ENCODE measurements at regions not wholly inside any gene's neighbourhood (a gene's known extent, or its start where the extent isn't known, plus 50 kb on each side); places are given as distances from the start of the nearest gene placed in this dataset.

DNA sequence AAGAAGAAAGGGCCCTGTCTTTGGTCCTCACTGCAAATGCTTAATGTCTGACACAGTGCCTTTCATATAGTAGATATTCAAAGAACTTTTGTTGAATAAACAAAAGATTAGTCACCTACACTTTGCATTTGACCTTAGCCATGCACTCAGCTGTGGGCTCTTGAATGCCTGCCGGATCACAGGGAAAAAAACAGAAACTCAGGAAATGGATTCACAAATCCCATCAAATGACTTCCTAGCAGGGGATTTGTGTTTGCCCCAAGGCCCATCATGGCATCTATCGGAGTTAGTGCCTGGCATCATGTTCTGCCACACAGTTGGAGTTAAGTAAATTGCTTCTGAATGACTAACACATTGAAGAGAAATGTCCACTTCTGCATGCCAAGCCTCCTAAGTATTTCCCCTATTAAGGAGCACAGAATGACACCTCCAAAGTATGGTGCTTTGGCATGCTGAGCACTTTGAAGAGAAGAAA is 72.3 kb upstream of the DST start:
- Histone ChIP-seq H3K4me1 (ENCODE audit: control insufficient read depth in 1 of 2, insufficient read depth in 1 of 2, low read depth in 1 of 2, low read length in 1 of 2) (no peaks in the 10 kb centered on the region), H3K27ac (no peak overlapping the region), H3K36me3 (no peaks in the 10 kb centered on the region), H3K4me3 (ENCODE audit: low read depth in 1 of 2, low read length in 1 of 2) (no peak overlapping the region), H3K27me3 (peaks cover 4% of the 10 kb centered on the region), H3K9me3 (no peaks in the 10 kb centered on the region)
- TF ChIP-seq, protein P1, sequence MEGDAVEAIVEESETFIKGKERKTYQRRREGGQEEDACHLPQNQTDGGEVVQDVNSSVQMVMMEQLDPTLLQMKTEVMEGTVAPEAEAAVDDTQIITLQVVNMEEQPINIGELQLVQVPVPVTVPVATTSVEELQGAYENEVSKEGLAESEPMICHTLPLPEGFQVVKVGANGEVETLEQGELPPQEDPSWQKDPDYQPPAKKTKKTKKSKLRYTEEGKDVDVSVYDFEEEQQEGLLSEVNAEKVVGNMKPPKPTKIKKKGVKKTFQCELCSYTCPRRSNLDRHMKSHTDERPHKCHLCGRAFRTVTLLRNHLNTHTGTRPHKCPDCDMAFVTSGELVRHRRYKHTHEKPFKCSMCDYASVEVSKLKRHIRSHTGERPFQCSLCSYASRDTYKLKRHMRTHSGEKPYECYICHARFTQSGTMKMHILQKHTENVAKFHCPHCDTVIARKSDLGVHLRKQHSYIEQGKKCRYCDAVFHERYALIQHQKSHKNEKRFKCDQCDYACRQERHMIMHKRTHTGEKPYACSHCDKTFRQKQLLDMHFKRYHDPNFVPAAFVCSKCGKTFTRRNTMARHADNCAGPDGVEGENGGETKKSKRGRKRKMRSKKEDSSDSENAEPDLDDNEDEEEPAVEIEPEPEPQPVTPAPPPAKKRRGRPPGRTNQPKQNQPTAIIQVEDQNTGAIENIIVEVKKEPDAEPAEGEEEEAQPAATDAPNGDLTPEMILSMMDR (IDR thresholded peaks at IDR 0.05): no peak

DNA sequence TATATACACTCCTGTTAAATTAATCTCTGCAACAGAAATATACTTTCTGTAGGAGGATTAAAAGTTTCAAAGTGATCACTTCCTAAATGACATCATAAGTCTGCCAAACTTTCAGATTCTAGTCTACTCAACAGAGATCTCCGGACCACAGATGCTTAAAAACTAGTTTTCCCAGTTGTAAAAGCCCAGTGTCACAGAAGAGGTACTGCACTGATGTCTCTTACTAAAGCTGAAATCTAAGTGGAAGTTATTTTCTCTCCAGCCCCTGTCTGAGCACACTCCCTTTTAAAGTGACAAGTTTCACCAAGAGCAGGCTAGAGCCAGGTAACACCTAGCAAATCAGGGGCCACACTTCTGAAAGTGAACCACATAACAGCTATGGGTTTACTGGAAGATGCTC is 71.6 kb upstream of the DST start:
- no peak overlapping the region for H3K4me3 ChIP-seq (ENCODE audit: low read depth in 1 of 2, low read length in 1 of 2)
- TF ChIP-seq, protein P1 (IDR thresholded peaks at IDR 0.05): no peak

DNA sequence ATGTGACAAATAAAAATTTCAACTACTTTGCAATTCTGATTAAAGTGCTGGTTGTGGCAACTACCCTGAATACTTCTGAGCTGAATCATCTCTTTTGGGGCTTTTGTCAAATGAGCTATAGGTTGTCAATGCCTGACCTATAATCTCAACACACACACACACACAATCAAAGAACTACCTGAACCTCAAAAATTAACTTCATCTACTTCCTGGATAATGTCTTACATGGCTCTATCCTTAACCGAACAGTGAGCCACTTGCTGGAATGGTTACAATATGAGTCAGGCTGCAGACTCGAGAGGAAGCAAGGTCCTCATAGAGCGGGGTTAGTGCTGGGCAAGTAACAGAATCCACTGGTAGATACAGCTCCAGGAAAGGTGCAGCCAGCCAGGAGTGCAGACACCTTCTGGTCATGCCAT is 70.6 kb upstream of the DST start:
- Histone ChIP-seq H3K9me3 (no peaks in the 10 kb centered on the region), H3K27ac (no peak overlapping the region), H3K36me3 (no peaks in the 10 kb centered on the region), H3K4me1 (ENCODE audit: control insufficient read depth in 1 of 2, insufficient read depth in 1 of 2, low read depth in 1 of 2, low read length in 1 of 2) (peaks cover 0 to 7% of the 10 kb centered on the region in 2 experiments), H3K27me3 (no peaks in the 10 kb centered on the region), H3K4me3 (ENCODE audit: low read depth in 1 of 2, low read length in 1 of 2) (no peak overlapping the region)
- TF ChIP-seq, protein P1 (IDR thresholded peaks at IDR 0.05): no peak

More for the DNA sequence above, 71.6 kb upstream of the DST start:
- Histone ChIP-seq H3K36me3 (no peaks in the 10 kb centered on the region), H3K27me3 (peaks cover 1% of the 10 kb centered on the region), H3K27ac (no peak overlapping the region), H3K9me3 (no peaks in the 10 kb centered on the region), H3K4me1 (ENCODE audit: control insufficient read depth in 1 of 2, insufficient read depth in 1 of 2, low read depth in 1 of 2, low read length in 1 of 2) (peaks cover 0 to under 1% of the 10 kb centered on the region in 2 experiments)

DNA sequence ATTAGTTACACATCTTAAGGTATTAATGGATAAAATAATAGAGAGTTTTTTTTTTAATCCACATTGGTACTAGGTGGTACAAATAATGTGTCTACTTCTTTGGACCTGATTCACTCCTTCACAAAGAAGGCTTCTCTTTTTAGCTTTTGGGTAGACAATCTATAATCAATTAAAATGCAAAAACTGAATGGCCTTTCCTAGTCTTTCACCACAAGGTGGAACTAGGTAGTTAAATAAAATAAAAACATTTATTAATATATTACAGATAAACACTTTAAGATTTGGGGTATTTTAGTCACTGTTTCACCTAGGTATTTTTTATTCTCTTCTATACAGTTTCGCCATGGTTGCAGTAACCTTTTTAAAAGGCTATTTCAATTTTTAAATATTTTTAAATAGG is 68.3 kb upstream of the DST start:
- Histone ChIP-seq H3K9me3 (no peaks in the 10 kb centered on the region), H3K27me3 (no peaks in the 10 kb centered on the region), H3K4me3 (ENCODE audit: low read depth in 1 of 2, low read length in 1 of 2) (no peak overlapping the region), H3K36me3 (no peaks in the 10 kb centered on the region), H3K4me1 (ENCODE audit: control insufficient read depth in 1 of 2, insufficient read depth in 1 of 2, low read depth in 1 of 2, low read length in 1 of 2) (peaks cover 0 to 7% of the 10 kb centered on the region in 2 experiments), H3K27ac (no peak overlapping the region)
- TF ChIP-seq, protein P1 (IDR thresholded peaks at IDR 0.05): no peak

DNA sequence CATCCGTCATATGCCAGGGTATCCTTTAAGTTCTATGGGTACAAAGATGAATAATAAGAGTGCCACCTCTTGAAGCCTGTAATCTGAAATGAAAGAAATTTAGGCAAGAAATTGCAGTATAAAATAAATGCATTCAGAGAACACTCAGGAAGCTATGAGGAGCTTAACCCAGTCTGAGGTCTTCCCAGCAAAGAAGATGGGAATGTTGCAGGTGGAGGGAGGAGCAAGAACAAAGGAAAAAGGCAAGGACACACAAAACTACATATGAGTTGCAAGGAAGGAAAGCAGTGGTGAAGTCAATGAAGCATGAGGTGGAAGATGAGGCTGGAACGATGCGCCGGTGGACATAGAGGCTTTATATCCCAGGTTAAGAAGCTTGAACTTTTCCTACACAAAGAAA is 67.0 kb upstream of the DST start:
- no peaks in the 10 kb centered on the region for H3K36me3 ChIP-seq
- no peaks in the 10 kb centered on the region for H3K27me3 ChIP-seq
- no peaks in the 10 kb centered on the region for H3K9me3 ChIP-seq
- no peak overlapping the region for H3K4me3 ChIP-seq (ENCODE audit: low read depth in 1 of 2, low read length in 1 of 2)
- H3K4me1 ChIP-seq (ENCODE audit: control insufficient read depth in 1 of 2, insufficient read depth in 1 of 2, low read depth in 1 of 2, low read length in 1 of 2): peaks cover 0 to 7% of the 10 kb centered on the region in 2 experiments
- H3K27ac ChIP-seq: no peak overlapping the region
- TF ChIP-seq, protein P1 (IDR thresholded peaks at IDR 0.05): no peak
